Calu3 (cell line): ENCODE measurements at regions not wholly inside any gene's neighbourhood (a gene's known extent, or its start where the extent isn't known, plus 50 kb on each side); places are given as distances from the start of the nearest gene placed in this dataset.

Experiments used
- BruUV-seq: library from RNA; stranded (reverse); fragments of 400-500 nt; replicated peaks from 2 replicates; lab custom pipeline; 2021; lab: Mats Ljungman, UMichigan
- CTCF ChIA-PET: fragments of 300-600 bp; sonication (Branson Sonifier 250); formaldehyde crosslinking; loops from one replicate; lab custom pipeline; 2022; ENCODE audit warnings: antibody characterized with exemption; lab: Charles Lee
- DNase-seq: peaks from one replicate; pipeline ENCODE4 v3.0.0; 2022
- H3K27ac Mint-ChIP-seq: one replicate; pipeline ENCODE4 v1.8.0; 2022; ENCODE audit warnings: mixed read lengths; ENCODE audit not compliant: unreplicated experiment
- H3K27me3 Mint-ChIP-seq: one replicate; pipeline ENCODE4 v1.8.0; 2022; ENCODE audit warnings: mixed read lengths; ENCODE audit not compliant: unreplicated experiment
- H3K36me3 Mint-ChIP-seq: one replicate; pipeline ENCODE4 v1.8.0; 2022; ENCODE audit warnings: mild to moderate bottlenecking, moderate library complexity, mixed read lengths; ENCODE audit not compliant: insufficient read depth, unreplicated experiment
- H3K4me1 Mint-ChIP-seq: one replicate; pipeline ENCODE4 v1.8.0; 2022; ENCODE audit warnings: mild to moderate bottlenecking, low read depth, mixed read lengths; ENCODE audit not compliant: unreplicated experiment
- H3K4me3 Mint-ChIP-seq: one replicate; pipeline ENCODE4 v1.8.0; 2022; ENCODE audit warnings: mild to moderate bottlenecking, low read depth, moderate library complexity, mixed read lengths; ENCODE audit not compliant: unreplicated experiment
- H3K9me3 Mint-ChIP-seq: one replicate; pipeline ENCODE4 v1.8.0; 2022; ENCODE audit warnings: low read depth, mixed read lengths; ENCODE audit not compliant: unreplicated experiment
- CTCF ChIP-seq: fragments of 200-600 bp; IDR thresholded peaks from one replicate; pipeline ENCODE4 v1.8.0; 2022; ENCODE audit warnings: antibody characterized with exemption; ENCODE audit not compliant: unreplicated experiment
- intact Hi-C: fragments of 100-400 bp; cut with micrococcal nuclease; formaldehyde crosslinking; loops from one replicate; pipeline ENCODE4 v1.10.0; 2022; ENCODE audit not compliant: unreplicated experiment

DNA sequence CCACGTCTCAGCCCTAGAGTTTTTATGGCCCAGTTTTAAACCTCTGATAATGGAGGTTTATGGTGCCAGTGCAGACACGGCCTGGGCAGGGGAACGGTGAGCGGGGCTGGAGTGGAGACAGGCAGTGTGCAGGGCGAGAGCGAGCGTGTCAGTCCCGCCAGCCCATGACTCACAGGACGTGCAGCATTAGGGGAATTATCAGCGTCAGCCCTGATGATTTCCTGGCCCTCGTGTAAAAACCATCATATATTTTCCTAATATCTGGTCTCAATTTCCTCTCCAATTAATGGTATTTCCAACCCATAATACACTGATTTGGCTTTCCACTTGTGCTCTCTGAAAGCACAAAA lies 104.6 kb upstream of the VSTM2B start:
- intact Hi-C loops: no loop called here
- TF ChIP-seq CTCF: no peak
- CTCF ChIA-PET: no interaction called here
- Mint-ChIP-seq H3K27me3 (peaks cover 28% of the 10 kb centered on the region), H3K4me3 (no peak overlapping the region), H3K4me1 (no peaks in the 10 kb centered on the region), H3K9me3 (no peaks in the 10 kb centered on the region), H3K36me3 (no peaks in the 10 kb centered on the region), H3K27ac (no peak overlapping the region)
- no peak for DNase-seq
- no TSS peak for BruUV-seq

- TF ChIP-seq CTCF: no peak
- intact Hi-C loops: no loop called here
- no peak for DNase-seq
- H3K36me3 Mint-ChIP-seq: no peaks in the 10 kb centered on the region
- H3K27me3 Mint-ChIP-seq: peaks cover 37% of the 10 kb centered on the region
- BruUV-seq: no TSS peak
- no peaks in the 10 kb centered on the region for H3K4me1 Mint-ChIP-seq
- no peaks in the 10 kb centered on the region for H3K9me3 Mint-ChIP-seq
- no peak overlapping the region for H3K4me3 Mint-ChIP-seq
- CTCF ChIA-PET: no interaction called here
- H3K27ac Mint-ChIP-seq: no peak overlapping the region
Observed at GRCh38 chr19:29422047-29422446, 103.7 kb upstream of the VSTM2B start.

DNA sequence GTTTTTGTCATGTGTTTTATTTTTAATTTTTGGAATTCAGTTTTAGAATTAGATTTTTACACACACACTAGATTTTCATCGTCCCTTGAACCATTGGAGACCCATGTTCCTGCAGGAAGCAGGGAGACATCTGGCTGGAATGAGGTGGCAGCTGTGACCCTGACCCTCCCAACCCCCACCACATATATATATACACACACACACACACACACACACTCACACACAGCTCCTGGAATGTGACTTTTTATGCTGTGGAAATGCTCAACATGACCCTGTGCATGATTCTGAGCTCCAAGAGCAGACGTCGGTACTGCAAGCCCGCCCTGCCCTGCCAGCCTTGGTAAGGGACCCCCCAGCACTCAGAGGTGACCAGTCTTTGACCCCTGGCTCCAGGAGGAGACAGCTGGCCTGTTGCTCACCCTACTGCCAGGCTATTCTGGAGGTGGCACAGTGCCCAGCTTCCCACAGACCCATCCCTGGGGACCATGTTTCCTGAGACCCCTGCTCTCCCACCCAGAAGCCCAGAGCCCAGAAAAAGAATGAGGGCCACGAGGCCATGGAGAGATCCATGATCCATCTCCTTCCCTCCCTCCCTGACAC lies 103.2 kb upstream of the VSTM2B start:
- Mint-ChIP-seq H3K4me1 (no peaks in the 10 kb centered on the region), H3K27ac (no peak overlapping the region), H3K9me3 (no peaks in the 10 kb centered on the region), H3K4me3 (no peak overlapping the region), H3K36me3 (no peaks in the 10 kb centered on the region), H3K27me3 (peaks cover 37% of the 10 kb centered on the region)
- CTCF ChIA-PET: no interaction called here
- no peak for DNase-seq
- BruUV-seq: no TSS peak
- intact Hi-C loops: no loop called here
- TF ChIP-seq CTCF: no peak

GRCh38 chr19:29428071-29428470 lies 97.7 kb upstream of the VSTM2B start:
- intact Hi-C loops: no loop called here
- H3K9me3 Mint-ChIP-seq: peaks cover 4% of the 10 kb centered on the region
- no peak for DNase-seq
- H3K4me3 Mint-ChIP-seq: no peak overlapping the region
- no peaks in the 10 kb centered on the region for H3K4me1 Mint-ChIP-seq
- no TSS peak for BruUV-seq
- no peaks in the 10 kb centered on the region for H3K36me3 Mint-ChIP-seq
- no peak for TF ChIP-seq CTCF
- H3K27ac Mint-ChIP-seq: no peak overlapping the region
- CTCF ChIA-PET: no interaction called here
- peaks cover 50% of the 10 kb centered on the region for H3K27me3 Mint-ChIP-seq
